Adrenal gland (tissue), 9 donors: ENCODE measurements at regions not wholly inside any gene's neighbourhood (a gene's known extent, or its start where the extent isn't known, plus 50 kb on each side); places are given as distances from the start of the nearest gene placed in this dataset.

ENCODE experiments used
- DNase-seq, 7 donors: peaks; one replicate each; pipeline ENCODE4 v3.0.0-alpha.2; 2019 to 2020
- H3K27ac ChIP-seq, 5 donors: fragments of 200-600 bp; sonication (generic) in 4 of 5; 1 replicate in 3 of 5; 2 replicates in 2 of 5; pipeline versions ENCODE4 v1.5.1 to v1.8.0; 2016 to 2020; ENCODE audit warnings: mild to moderate bottlenecking in 1 of 5
- H3K27me3 ChIP-seq: fragments of 200-600 bp; 2 replicates; pipeline ENCODE4 v1.8.0; 2021
- H3K36me3 ChIP-seq, 2 donors: fragments of 200-600 bp; replicated peaks in 1 of 2; 1 replicate in 1 of 2; 2 replicates in 1 of 2; pipeline versions ENCODE4 v1.5.1 to v1.8.0; 2018 to 2022
- H3K4me1 ChIP-seq, 2 donors: fragments of 200-600 bp; replicated peaks in 1 of 2; 1 replicate in 1 of 2; 2 replicates in 1 of 2; pipeline versions ENCODE4 v1.5.1 to v1.8.0; 2018 to 2021
- H3K4me3 ChIP-seq, 4 donors: fragments of 200-600 bp; sonication (generic) in 3 of 4; one replicate each; pipeline ENCODE4 v1.5.1; 2016 to 2018
- H3K9me3 ChIP-seq, 3 donors: fragments of 200-600 bp; sonication (generic) in 1 of 3; replicated peaks in 1 of 3; 1 replicate in 2 of 3; 2 replicates in 1 of 3; pipeline versions ENCODE4 v1.5.1 to v1.8.0; 2016 to 2021
- POLR2A ChIP-seq, 2 donors: fragments of 450-650 bp; IDR thresholded peaks; one replicate each; pipeline ENCODE4 v1.6.1; 2017; ENCODE audit warnings: antibody characterized with exemption in 2 of 2, mild to moderate bottlenecking in 2 of 2, moderate library complexity in 1 of 2
- WGBS, 4 donors: extraction: QIAGEN DNeasy Blood & Tissue Kit in 2 of 4; methylation state at CpG; one replicate each; pipeline versions ENCODE4 v1.1.5 to v1.1.7; 2013 to 2017; 5-methylcytosine and 5-hydroxymethylcytosine counted together
- intact Hi-C, 2 donors: fragments of 100-400 bp; cut with DNase I; formaldehyde crosslinking; loops; one replicate each; pipeline versions ENCODE4 v1.14.1 to v1.15.0; 2022 to 2023
- TF ChIP-seq, protein P1 (sequence below), 6 experiments: fragments of 450-650 bp in 4 of 6; fragments of 200-600 bp in 2 of 6; sonication (generic) in 1 of 6; IDR thresholded peaks; 1 replicate in 5 of 6; 2 replicates in 1 of 6; pipeline versions ENCODE4 v1.5.1 to v1.8.0; 2016 to 2021; ENCODE audit warnings: antibody characterized with exemption in 6 of 6, mild to moderate bottlenecking in 2 of 6, moderate library complexity in 1 of 6
- donor health status: healthy with polysubstance abuse.
- donor health status: Bipolar disorder and iron deficiency.
- donor health status: DM: yes; HTN: yes; CAD: no.
- donor health status: DM: no; HTN: no; CAD: no.
- donor health status: DM: no; HTN: no; CAD: no.

DNA sequence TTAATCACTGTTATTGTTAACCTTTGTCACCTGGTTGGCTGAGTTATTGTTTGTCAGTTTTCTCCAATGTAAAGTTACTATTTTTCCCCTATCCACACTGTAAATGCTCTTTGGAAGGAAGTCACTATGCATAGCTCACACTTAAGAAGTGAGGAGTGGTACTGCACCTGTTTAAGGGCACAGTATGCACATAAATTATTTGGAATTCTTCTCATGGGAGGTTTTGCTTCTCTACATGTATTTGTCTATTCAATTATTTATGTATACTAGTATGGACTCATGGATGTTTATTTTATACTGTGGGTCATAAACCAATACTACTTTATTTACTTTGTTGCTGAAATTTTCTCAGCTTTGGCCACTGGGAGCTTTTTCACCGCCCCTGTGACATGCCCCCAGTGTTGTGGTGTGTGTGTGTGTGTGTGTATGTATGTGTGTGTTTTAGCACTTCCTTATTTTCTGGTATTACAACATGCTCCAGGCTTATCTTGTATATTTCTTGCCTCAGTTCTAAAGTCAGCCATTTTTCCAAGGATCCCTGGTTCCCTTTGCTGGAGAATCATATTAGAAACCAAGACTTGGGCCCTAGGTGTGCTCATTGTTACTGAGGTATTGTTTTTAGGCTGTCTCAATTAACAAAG lies 290.5 kb downstream of the KBTBD8 start:
- DNase-seq, result no peak
- Histone ChIP-seq H3K27me3 (no peaks in the 10 kb centered on the region), H3K27ac (no peak overlapping the region), H3K4me1 (no peaks in the 10 kb centered on the region), H3K4me3 (no peak overlapping the region), H3K9me3 (no peaks in the 10 kb centered on the region), H3K36me3 (no peaks in the 10 kb centered on the region)
- WGBS, 4 donors, result 40 to 77% (median 63%) methylated on average over 1 of the region's 1 CpG
- no peak for TF ChIP-seq POLR2A (IDR thresholded peaks at IDR 0.05)
- TF ChIP-seq, protein P1, sequence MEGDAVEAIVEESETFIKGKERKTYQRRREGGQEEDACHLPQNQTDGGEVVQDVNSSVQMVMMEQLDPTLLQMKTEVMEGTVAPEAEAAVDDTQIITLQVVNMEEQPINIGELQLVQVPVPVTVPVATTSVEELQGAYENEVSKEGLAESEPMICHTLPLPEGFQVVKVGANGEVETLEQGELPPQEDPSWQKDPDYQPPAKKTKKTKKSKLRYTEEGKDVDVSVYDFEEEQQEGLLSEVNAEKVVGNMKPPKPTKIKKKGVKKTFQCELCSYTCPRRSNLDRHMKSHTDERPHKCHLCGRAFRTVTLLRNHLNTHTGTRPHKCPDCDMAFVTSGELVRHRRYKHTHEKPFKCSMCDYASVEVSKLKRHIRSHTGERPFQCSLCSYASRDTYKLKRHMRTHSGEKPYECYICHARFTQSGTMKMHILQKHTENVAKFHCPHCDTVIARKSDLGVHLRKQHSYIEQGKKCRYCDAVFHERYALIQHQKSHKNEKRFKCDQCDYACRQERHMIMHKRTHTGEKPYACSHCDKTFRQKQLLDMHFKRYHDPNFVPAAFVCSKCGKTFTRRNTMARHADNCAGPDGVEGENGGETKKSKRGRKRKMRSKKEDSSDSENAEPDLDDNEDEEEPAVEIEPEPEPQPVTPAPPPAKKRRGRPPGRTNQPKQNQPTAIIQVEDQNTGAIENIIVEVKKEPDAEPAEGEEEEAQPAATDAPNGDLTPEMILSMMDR (IDR thresholded peaks at IDR 0.05), result no peak
- intact Hi-C loops, result no loop called here

DNA sequence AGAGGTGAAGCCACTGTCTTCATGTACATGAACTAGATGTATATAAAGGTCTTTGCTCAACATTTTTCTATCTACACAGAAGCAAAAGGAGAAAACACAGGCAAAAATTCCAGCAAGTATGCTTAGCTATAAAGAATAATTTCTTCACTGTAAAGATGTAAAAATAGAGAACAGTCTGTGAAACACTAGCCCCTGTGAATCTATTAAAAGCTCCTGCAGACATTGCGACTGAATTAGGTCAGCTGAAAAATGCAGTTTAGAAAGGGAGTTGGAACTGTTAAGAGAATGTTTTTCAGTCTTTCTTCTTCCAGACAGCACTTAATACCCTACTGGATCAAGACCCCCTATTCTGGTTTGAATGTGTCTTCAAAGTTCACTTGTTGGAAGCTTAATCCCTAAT lies 291.5 kb downstream of the KBTBD8 start:
- DNase-seq, result no peak
- Histone ChIP-seq H3K27me3 (no peaks in the 10 kb centered on the region), H3K9me3 (no peaks in the 10 kb centered on the region), H3K4me3 (no peak overlapping the region), H3K27ac (no peak overlapping the region), H3K4me1 (no peaks in the 10 kb centered on the region), H3K36me3 (no peaks in the 10 kb centered on the region)
- 82 to 92% (median 87%) methylated on average over 1 of the region's 1 CpG for WGBS, 4 donors
- intact Hi-C loops, result no loop called here
- TF ChIP-seq, protein P1 (IDR thresholded peaks at IDR 0.05), result no peak
- no peak for TF ChIP-seq POLR2A (IDR thresholded peaks at IDR 0.05)

DNA sequence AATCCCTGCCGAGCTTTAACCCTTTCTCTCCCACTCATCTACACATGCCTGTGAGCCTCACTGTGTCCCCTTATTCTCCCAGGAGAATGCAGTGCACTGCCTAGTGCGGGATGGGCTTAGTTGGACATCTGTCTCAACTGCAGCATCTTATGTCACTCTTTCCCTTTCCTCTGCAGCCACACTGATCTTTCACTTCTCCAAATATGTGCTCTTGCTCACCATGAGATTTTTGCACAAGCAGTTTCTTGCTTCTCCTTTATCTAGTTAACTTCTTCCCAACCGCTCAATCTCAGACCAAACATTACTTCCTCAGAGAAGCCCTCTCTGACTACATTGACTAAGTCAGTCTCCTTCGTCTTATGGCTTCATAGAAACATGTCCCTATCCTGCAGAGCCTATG lies 292.3 kb downstream of the KBTBD8 start:
- Histone ChIP-seq H3K4me1 (no peaks in the 10 kb centered on the region), H3K27ac (no peak overlapping the region), H3K4me3 (no peak overlapping the region), H3K9me3 (no peaks in the 10 kb centered on the region), H3K36me3 (no peaks in the 10 kb centered on the region), H3K27me3 (no peaks in the 10 kb centered on the region)
- intact Hi-C loops, result no loop called here
- TF ChIP-seq POLR2A (IDR thresholded peaks at IDR 0.05), result no peak
- TF ChIP-seq, protein P1 (IDR thresholded peaks at IDR 0.05), result no peak
- peak in 3 of 7 donors; percentile 5 to 15 (median 9) for DNase-seq
- WGBS, 4 donors, result 67 to 78% (median 73%) methylated on average over 4 of the region's 4 CpGs

DNA sequence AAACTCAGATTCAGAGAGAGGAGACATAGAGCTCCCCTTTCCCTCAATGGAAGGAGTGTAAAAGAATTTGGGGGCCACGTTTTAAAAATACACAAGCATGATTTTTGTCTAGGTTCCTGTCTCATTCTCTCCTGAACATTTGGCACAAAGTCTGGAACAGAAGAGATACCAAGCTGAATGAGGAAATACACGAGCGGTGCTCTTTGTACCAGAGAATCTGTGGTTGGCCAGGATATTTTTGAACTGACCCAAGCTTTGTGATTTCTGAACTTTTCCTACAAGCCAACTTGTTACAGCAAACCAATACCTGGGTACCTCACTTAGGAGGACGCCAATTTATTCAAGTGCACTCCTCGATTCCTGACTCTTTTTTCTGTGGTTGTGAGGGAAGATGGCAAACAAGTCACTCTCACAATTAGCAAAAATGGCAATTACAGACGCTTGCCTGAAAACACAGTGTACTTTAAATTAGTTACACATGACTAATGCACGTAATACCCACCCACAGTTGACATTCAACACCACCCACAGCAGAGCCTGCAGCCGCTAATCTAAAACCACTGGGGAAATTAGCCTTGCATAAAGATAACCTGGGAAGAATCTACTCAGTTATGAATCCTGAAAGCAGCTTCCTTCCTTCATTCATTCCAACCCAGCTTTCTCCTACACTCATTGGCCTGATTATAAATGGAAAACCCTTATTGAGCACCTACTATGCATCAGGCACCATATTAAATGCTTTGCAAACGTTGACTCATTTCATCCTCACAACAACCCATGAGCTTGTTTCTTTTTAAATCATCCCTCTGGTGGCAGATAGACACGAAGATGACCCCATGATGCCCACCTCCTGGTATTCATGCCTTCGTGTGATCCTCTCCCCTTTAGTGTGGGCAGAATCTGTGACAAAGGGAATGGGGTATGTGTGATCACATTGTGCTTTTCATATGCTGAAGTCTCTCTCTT lies 293.5 kb downstream of the KBTBD8 start:
- no peak for DNase-seq
- intact Hi-C loops, result no loop called here
- TF ChIP-seq POLR2A (IDR thresholded peaks at IDR 0.05), result no peak
- TF ChIP-seq, protein P1 (IDR thresholded peaks at IDR 0.05), result no peak
- no peak overlapping the region for H3K4me3 ChIP-seq
- 55 to 69% (median 64%) methylated on average over 11 of the region's 11 CpGs for WGBS, 4 donors
- H3K36me3 ChIP-seq, result no peaks in the 10 kb centered on the region
- no peaks in the 10 kb centered on the region for H3K27me3 ChIP-seq
- no peaks in the 10 kb centered on the region for H3K4me1 ChIP-seq
- H3K9me3 ChIP-seq, result no peaks in the 10 kb centered on the region
- H3K27ac ChIP-seq, result no peak overlapping the region
